ENCODE measurements at regions not wholly inside any gene's neighbourhood (a gene's known extent, or its start where the extent isn't known, plus 50 kb on each side); places are given as distances from the start of the nearest gene placed in this dataset.

- Histone ChIP-seq H3K4me3 (no peak overlapping the region), H3K4me1 (no peaks in the 10 kb centered on the region), H3K27me3 (no peaks in the 10 kb centered on the region), H3K27ac (no peak overlapping the region), H3K36me3 (no peaks in the 10 kb centered on the region), H3K9me3 (no peaks in the 10 kb centered on the region)
- intact Hi-C loops (cut with DNase I): no loop called here
- DNase-seq (peak; percentile 64), ATAC-seq (peak; percentile 91)
- no peak for TF ChIP-seq CTCF (IDR thresholded peaks at IDR 0.05)
These were observed 611.3 kb downstream of the HDGFL1 start for GRCh38 chr6:23180504-23181293.

- Histone ChIP-seq H3K4me3 (no peak overlapping the region), H3K27ac (no peak overlapping the region), H3K27me3 (no peaks in the 10 kb centered on the region), H3K36me3 (no peaks in the 10 kb centered on the region), H3K9me3 (no peaks in the 10 kb centered on the region), H3K4me1 (no peaks in the 10 kb centered on the region)
- intact Hi-C loops (cut with DNase I): no loop called here
- no peak for DNase-seq
- no peak for ATAC-seq
- no peak for TF ChIP-seq CTCF (IDR thresholded peaks at IDR 0.05)
These were observed 612.2 kb downstream of the HDGFL1 start for GRCh38 chr6:23181356-23182110.

GRCh38 chr6:23183846-23184245 lies 614.5 kb downstream of the HDGFL1 start:
- no peaks in the 10 kb centered on the region for H3K9me3 ChIP-seq
- no peaks in the 10 kb centered on the region for H3K4me1 ChIP-seq
- no peaks in the 10 kb centered on the region for H3K36me3 ChIP-seq
- intact Hi-C loops (cut with DNase I): no loop called here
- ATAC-seq: no peak
- no peaks in the 10 kb centered on the region for H3K27me3 ChIP-seq
- no peak for DNase-seq
- no peak overlapping the region for H3K4me3 ChIP-seq
- TF ChIP-seq CTCF (IDR thresholded peaks at IDR 0.05): no peak
- H3K27ac ChIP-seq: no peak overlapping the region

GRCh38 chr6:23184351-23184750 lies 615.0 kb downstream of the HDGFL1 start:
- DNase-seq (no peak), ATAC-seq (no peak)
- no peak overlapping the region for H3K4me3 ChIP-seq
- H3K9me3 ChIP-seq: no peaks in the 10 kb centered on the region
- no peaks in the 10 kb centered on the region for H3K27me3 ChIP-seq
- no peaks in the 10 kb centered on the region for H3K36me3 ChIP-seq
- H3K4me1 ChIP-seq: no peaks in the 10 kb centered on the region
- no peak for TF ChIP-seq CTCF (IDR thresholded peaks at IDR 0.05)
- no peak overlapping the region for H3K27ac ChIP-seq
- intact Hi-C loops (cut with DNase I): no loop called here

GRCh38 chr6:23195487-23195886 lies 626.1 kb downstream of the HDGFL1 start:
- H3K27me3 ChIP-seq: no peaks in the 10 kb centered on the region
- DNase-seq (no peak), ATAC-seq (no peak)
- H3K9me3 ChIP-seq: no peaks in the 10 kb centered on the region
- H3K4me3 ChIP-seq: no peak overlapping the region
- TF ChIP-seq CTCF (IDR thresholded peaks at IDR 0.05): no peak
- H3K4me1 ChIP-seq: no peaks in the 10 kb centered on the region
- H3K36me3 ChIP-seq: no peaks in the 10 kb centered on the region
- intact Hi-C loops (cut with DNase I): no loop called here
- H3K27ac ChIP-seq: no peak overlapping the region
